HUDEP-2 (cell line): ENCODE measurements at regions not wholly inside any gene's neighbourhood (a gene's known extent, or its start where the extent isn't known, plus 50 kb on each side); places are given as distances from the start of the nearest gene placed in this dataset.
"Not testable (repeated sequence)": the region's sequence is repeated elsewhere in the genome, so short reads cannot be mapped to it uniquely, and the experiment has no call there.

Experiments
- DNase-seq, 76 experiments: peaks; one replicate each; lab custom pipeline; 2025; ENCODE audit not compliant: unreplicated experiment in 76 of 76; lab: John Stamatoyannopoulos, UW

DNA sequence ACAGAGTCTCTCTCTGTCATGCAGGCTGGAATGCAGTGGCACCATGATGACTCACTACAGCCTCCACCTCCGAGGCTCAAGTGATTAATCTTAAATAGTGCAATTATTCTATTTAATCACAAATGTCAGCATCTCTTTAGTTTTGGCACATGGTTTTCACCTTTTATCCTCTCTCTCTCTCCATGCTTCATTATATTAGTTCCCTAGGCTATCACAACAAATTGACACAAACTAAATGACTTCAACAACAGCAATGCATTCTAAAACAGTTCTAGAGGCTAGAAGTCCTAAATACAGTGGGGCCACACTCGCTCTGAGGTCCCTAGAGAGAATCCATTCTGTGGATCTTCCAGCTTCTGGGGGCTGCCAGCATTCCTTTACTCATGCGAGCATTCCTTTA lies 178.2 kb upstream of the ZNG1F start:
- not testable (repeated sequence) for DNase-seq

DNA sequence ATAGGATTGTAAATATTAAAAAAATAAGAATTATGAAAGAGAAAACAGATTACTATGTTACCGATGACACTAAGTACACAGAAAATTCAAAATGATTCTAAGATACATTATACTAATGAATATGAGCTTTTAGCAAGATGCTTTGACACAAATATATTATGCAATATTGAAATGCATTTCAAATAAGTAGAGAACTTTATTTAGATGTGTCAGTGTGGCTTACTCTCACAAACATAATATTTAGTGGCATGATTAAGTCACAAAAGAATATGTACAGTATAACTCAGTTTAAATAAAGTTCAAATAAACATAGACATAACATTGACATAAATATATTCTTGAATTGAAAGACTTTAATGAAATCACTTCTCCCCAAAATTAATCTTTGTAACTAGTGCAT lies 172.7 kb upstream of the ZNG1F start:
- DNase-seq = not testable (repeated sequence)

- peak in 12 of 76 experiments; percentile 0 to 59 (median 24) for DNase-seq
Observed at GRCh38 chr9:41359116-41359515, 170.0 kb upstream of the ZNG1F start.

GRCh38 chr9:41358682-41359081 lies 169.6 kb upstream of the ZNG1F start:
- peak in 70 of 76 experiments; percentile 1 to 88 (median 71) for DNase-seq

GRCh38 chr9:41357918-41358404 lies 168.8 kb upstream of the ZNG1F start:
- not testable (repeated sequence) for DNase-seq

DNA sequence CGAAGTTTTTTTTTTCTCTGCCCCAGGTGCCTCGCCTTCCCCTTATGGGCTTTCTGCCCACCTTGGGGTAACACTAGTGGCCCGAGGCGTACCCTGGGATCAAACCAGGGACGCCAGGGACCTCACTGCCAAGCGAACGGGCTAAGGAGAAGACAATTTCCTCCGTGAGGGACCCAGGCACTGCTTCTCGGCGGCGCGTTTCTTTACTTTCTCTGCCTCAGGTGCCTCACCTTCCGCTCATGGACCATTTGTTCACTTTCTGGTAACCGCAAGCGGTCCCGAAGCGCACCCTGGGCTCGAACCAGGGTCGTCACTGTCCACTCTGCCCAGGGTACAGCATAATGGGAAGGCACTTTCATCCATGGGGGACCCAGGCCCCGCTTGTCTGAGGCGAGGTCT lies 168.2 kb upstream of the ZNG1F start:
- DNase-seq = not testable (repeated sequence)

DNA sequence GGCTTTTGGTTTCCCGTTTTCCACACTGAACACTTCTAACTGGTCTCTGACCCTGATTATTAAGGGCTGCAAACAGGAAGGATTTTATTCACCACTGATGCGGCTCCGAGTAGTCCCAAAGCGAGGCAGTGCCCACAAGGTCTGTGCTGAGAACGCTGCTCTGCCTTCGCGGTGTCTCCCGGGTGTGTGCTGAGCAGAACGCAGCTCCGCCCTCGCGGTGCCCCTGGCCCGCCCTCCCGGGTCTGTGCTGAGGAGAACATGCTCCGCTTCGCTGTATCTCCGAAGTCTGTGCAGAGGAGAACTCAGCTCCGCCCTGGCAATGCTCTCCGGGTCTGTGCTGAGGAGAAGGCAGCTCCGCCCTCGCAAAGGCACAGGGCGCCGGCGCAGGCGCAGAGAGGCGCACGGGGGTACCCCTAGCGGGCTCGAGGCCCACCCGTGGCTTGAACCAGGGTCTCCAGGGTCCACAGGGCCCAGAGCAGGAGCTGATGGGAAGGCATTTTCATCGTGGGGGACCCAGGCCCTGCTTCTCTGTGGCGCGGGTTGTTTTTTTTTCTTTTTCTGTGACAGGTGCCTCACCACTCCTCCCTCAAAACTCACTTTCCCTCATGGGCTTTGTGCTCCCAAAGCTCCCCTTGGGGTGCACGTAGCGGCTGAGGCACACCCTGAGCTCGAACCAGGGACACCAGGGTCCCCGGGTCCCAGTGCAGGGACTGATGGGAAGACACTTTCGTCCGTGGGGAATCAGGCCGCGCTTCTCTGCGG lies 167.7 kb upstream of the ZNG1F start:
- peak in 68 of 76 experiments; percentile 7 to 88 (median 72) for DNase-seq

- DNase-seq = not testable (repeated sequence)
Observed at GRCh38 chr9:41355712-41356450, 166.8 kb upstream of the ZNG1F start.

GRCh38 chr9:41354978-41355377 lies 165.9 kb upstream of the ZNG1F start:
- not testable (repeated sequence) for DNase-seq

DNA sequence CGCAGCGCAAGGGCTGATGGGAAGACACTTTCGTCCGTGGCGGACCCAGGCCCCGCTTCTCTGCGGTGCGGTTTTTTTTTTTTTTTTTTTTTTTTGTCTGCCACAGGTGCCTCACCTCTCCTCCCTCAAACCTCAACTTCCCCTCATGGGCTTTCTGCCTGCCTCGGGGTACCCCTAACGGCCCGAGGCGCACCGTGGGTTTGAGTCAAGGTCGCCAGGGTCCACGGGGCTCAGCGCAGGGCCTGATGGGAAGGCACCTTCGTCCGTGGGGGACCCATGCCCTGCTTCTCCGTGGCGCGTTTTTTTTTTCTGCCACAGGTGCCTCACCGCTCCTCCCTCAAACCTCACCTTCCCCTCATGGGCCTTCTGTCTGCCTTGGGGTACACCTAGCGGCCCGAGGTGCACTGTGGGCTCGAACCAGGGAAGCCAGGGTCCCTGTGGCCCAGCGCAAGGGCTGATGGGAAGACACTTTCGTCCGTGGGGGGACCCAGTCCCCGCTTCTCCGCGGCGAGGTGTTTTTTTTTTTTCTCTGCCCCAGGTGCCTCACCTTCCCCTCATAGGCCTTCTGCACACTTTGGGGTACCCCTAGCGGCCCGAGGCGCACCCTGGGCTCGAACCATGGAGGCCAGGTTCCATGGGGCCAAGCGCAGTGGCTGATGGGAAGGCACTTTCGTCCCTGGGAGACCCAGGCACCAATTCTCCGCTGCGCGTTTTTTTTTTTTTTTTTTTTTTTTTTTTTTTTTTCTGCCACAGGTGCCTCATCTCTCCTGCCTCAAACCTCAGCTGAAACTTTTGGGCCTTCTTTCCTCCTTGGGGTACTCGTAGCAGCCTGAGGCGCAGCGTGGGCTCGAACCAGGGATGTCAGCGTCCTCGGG lies 165.2 kb upstream of the ZNG1F start:
- DNase-seq = not testable (repeated sequence)

GRCh38 chr9:41353026-41353425 lies 163.9 kb upstream of the ZNG1F start:
- not testable (repeated sequence) for DNase-seq

GRCh38 chr9:41352390-41352789 lies 163.3 kb upstream of the ZNG1F start:
- DNase-seq = not testable (repeated sequence)

DNA sequence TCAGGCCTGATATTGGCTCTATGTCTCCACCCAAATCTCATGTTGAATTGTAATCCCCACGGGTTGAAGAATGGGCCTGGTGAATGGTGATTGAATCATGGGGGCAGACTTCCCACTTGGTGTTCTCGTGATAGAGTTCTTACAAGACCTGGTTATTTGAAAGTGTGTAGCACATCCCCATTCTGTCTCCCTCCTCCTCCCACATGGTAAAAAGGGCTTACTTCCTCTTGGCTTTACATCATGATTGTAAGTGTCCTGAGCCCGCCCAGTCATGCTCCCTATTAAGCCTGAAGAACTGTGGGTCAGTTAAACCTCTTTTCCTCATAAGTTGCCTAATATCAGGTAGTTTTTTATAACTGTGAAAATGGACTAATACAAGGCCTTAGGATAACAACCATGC lies 158.8 kb upstream of the ZNG1F start:
- DNase-seq = not testable (repeated sequence)

GRCh38 chr9:41332562-41332961 lies 143.4 kb upstream of the ZNG1F start:
- DNase-seq = not testable (repeated sequence)

DNA sequence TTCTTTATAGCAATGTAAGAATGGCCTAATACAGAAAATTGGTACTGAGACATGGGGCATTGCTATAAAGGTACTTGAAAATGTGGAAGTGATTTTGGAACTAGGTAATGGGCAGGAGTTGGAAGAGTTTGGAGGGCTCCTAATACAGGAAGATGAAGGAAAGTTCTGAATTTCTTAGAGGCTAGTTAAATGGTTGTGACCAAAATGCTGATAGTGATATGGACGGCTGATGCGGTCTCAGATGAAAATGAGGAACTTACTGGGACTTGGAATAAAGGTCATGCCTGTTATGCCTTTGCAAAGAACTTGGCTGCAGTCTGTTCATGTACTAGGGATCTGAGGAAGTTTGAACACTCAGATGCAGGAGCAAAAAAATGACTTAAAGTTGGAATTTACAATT lies 132.2 kb upstream of the ZNG1F start:
- not testable (repeated sequence) for DNase-seq

DNA sequence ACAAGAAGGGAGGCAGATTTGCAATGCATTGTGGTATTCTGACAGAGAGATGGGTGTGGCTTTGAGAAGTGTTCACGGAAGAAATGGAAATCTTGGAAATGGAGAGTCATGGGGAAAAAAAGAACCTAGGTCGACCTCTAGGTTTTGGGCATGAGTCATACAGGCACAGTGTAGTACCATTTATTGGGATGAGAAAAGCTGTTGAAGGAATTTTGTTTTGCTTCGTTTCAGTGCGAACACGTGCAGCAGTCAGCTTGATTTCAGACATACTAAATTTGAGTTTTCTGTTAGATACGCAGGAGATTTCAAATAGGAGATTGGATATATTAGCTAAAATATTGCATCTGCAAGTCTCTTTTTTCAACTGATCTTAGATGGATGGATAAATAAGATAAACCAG lies 119.8 kb upstream of the ZNG1F start:
- DNase-seq = not testable (repeated sequence)

DNA sequence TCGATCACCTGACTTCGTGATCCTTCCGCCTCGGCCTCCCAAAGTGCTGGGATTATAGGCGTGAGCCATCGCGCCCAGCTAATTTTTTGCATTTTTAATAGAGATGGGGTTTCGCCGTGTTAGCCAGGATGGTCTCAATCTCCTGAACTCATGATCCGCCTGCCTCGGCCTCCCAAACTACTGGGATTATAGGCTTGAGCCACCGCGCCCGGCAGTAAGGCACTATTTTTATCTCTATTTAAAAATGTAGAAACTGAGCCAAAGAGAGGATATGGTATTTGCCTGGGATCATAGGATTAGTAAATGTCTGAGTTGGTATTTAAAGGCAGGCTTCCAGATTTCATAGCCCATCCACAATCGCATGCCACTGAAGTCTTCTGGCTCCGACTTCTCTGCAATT lies 96.6 kb upstream of the ZNG1F start:
- DNase-seq = not testable (repeated sequence)

DNA sequence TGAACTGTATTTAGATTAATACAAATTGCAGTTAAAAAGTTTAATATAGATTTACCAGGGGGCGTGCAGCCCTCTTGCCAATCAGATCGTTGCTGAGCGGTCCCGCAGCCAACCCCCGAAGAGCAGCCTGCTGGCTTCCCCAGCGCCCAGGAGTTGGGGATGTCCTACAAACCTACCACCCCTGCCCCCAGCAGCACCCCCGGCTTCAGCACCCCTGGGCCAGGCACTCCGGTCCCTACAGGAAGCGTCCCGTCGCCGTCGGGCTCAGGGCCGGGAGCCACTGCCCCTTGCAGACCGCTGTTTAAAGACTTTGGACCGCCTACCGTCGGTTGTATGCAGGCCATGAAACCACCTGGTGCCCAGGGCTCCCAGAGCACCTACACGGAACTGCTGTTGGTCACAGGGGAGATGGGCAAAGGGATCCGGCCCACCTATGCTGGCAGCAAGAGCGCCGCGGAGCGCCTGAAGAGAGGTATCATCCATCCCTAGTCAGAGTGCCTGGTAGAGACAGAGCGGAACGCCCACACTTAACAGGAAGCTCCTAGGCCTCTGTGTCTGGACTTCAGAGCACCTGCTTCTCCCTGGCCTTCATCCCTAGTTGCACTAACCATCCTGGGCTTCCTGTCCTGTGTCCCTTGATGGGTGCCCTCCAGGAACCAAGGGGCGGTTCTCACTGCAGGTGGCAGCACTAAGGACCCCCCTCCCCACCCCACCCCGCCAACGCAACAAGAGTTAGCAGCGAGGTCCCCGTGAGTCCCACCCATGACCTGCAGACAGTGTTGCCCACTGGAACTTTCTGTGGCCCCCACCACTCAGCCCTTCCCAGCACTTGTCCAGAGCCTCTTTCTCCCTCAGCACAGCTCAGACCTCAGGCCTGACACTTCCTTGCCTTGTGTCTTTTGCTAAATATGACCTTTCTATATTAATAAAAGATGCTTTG lies 91.5 kb upstream of the ZNG1F start:
- DNase-seq = not testable (repeated sequence)

DNA sequence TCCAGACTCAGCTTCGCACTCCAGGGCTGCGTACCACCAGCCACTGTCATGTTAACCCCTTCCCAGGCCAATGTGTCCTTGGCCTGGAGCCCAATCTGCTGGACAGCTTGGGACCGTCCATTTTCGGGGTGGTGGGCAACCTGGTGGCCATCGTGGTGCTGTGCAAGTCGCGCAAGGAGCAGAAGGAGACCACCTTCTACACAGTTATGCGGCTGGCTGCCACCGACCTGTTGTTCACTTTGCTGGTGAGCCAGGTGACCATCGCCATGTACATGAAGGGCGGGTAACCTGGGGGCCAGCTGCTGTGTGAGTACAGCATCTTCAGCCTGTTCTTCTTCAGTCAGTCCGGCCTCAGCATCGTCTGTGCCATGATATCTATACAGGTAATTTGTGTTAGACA lies 90.3 kb upstream of the ZNG1F start:
- DNase-seq = not testable (repeated sequence)

- DNase-seq = not testable (repeated sequence)
Observed at GRCh38 chr9:41279033-41279432, 89.9 kb upstream of the ZNG1F start.
